ENCODE measurements at regions not wholly inside any gene's neighbourhood (a gene's known extent, or its start where the extent isn't known, plus 50 kb on each side); places are given as distances from the start of the nearest gene placed in this dataset.

DNA sequence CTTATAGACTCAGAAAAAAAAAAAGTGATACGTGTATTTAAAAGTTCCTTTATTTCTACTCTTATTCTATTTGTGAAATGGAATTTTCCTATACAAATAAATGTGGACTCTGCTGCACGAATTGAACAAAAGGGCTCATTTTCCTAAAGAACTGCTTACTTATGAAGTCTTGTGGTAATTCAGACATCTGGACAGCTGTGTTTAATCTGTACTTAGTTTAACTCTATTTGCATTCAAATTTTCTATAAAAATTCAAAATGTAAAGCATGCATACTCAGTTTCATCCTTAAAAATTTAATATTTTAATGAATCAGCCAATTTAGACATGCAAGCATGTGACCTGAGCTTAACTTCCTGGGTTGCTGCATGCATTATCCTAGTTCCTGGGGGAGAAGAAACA is 118.0 kb upstream of the PCLO start:
- Histone ChIP-seq H4K20me1 (ENCODE audit: insufficient read depth, low read length) (no peaks in the 10 kb centered on the region), H3K27ac (ENCODE audit: extremely low read length, insufficient read depth, low read length) (no peak overlapping the region), H3K4me3 (replicated peaks in 1 of 3; ENCODE audit: insufficient read depth in 1 of 3, low read depth in 2 of 3, low read length in 3 of 3) (no peak overlapping the region), H3K4me1 (ENCODE audit: insufficient read depth, low read length) (no peaks in the 10 kb centered on the region), H3K27me3 (ENCODE audit: control insufficient read depth in 1 of 2, insufficient read depth in 2 of 2, low read length in 2 of 2) (no peaks in the 10 kb centered on the region), H3K36me3 (replicated peaks in 1 of 2; ENCODE audit: control insufficient read depth in 1 of 2, insufficient read depth in 2 of 2, low read length in 2 of 2) (no peaks in the 10 kb centered on the region), H3K9ac (ENCODE audit: insufficient read depth, low read depth, low read length) (no peak overlapping the region), H3K79me2 (ENCODE audit: insufficient read depth, low read length) (no peaks in the 10 kb centered on the region), H3K4me2 (ENCODE audit: low read depth, low read length) (no peak overlapping the region), H2AFZ (ENCODE audit: low read length) (no peak overlapping the region), H3K9me3 (ENCODE audit: low read length) (no peaks in the 10 kb centered on the region)
- no peak for FAIRE-seq
- ATAC-seq = no peak
- CTCF ChIA-PET (ENCODE audit: low intra/inter-chr PET ratio, low total read pairs) = no interaction called here
- in situ Hi-C loops (cut with HindIII; ENCODE audit: extremely low pct_ligation_motif_present, low pct_unique_long_range_greater_than_20kb) = no loop called here
- intact Hi-C loops (cut with micrococcal nuclease; ENCODE audit: unreplicated experiment) = no loop called here
- no TSS peak for BruUV-seq (replicated peaks)
- TF ChIP-seq, protein P1, sequence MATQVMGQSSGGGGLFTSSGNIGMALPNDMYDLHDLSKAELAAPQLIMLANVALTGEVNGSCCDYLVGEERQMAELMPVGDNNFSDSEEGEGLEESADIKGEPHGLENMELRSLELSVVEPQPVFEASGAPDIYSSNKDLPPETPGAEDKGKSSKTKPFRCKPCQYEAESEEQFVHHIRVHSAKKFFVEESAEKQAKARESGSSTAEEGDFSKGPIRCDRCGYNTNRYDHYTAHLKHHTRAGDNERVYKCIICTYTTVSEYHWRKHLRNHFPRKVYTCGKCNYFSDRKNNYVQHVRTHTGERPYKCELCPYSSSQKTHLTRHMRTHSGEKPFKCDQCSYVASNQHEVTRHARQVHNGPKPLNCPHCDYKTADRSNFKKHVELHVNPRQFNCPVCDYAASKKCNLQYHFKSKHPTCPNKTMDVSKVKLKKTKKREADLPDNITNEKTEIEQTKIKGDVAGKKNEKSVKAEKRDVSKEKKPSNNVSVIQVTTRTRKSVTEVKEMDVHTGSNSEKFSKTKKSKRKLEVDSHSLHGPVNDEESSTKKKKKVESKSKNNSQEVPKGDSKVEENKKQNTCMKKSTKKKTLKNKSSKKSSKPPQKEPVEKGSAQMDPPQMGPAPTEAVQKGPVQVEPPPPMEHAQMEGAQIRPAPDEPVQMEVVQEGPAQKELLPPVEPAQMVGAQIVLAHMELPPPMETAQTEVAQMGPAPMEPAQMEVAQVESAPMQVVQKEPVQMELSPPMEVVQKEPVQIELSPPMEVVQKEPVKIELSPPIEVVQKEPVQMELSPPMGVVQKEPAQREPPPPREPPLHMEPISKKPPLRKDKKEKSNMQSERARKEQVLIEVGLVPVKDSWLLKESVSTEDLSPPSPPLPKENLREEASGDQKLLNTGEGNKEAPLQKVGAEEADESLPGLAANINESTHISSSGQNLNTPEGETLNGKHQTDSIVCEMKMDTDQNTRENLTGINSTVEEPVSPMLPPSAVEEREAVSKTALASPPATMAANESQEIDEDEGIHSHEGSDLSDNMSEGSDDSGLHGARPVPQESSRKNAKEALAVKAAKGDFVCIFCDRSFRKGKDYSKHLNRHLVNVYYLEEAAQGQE (IDR thresholded peaks at IDR 0.05; ENCODE audit: borderline replicate concordance in 1 of 2, low read depth in 1 of 2, low read length in 2 of 2) = no peak
- TF ChIP-seq ZNF563 (CRISPR knock-in tag; IDR thresholded peaks at IDR 0.05) (no peak), ZNF30 (CRISPR knock-in tag; IDR thresholded peaks at IDR 0.05) (no peak), CEBPG (CRISPR knock-in tag; IDR thresholded peaks at IDR 0.05) (no peak)
- TF ChIP-seq, protein P2, sequence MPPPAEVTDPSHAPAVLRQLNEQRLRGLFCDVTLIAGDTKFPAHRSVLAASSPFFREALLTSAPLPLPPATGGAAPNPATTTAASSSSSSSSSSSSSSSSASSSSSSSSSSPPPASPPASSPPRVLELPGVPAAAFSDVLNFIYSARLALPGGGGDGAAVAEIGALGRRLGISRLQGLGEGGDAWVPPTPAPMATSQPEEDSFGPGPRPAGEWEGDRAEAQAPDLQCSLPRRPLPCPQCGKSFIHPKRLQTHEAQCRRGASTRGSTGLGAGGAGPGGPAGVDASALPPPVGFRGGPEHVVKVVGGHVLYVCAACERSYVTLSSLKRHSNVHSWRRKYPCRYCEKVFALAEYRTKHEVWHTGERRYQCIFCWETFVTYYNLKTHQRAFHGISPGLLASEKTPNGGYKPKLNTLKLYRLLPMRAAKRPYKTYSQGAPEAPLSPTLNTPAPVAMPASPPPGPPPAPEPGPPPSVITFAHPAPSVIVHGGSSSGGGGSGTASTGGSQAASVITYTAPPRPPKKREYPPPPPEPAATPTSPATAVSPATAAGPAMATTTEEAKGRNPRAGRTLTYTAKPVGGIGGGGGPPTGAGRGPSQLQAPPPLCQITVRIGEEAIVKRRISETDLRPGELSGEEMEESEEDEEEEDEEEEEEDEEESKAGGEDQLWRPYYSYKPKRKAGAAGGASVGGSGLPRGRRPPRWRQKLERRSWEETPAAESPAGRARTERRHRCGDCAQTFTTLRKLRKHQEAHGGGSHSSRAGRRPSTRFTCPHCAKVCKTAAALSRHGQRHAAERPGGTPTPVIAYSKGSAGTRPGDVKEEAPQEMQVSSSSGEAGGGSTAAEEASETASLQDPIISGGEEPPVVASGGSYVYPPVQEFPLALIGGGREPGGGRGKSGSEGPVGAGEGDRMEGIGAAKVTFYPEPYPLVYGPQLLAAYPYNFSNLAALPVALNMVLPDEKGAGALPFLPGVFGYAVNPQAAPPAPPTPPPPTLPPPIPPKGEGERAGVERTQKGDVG (CRISPR knock-in tag; IDR thresholded peaks at IDR 0.05; ENCODE audit: borderline replicate concordance) = no peak
- TF ChIP-seq, protein P3, sequence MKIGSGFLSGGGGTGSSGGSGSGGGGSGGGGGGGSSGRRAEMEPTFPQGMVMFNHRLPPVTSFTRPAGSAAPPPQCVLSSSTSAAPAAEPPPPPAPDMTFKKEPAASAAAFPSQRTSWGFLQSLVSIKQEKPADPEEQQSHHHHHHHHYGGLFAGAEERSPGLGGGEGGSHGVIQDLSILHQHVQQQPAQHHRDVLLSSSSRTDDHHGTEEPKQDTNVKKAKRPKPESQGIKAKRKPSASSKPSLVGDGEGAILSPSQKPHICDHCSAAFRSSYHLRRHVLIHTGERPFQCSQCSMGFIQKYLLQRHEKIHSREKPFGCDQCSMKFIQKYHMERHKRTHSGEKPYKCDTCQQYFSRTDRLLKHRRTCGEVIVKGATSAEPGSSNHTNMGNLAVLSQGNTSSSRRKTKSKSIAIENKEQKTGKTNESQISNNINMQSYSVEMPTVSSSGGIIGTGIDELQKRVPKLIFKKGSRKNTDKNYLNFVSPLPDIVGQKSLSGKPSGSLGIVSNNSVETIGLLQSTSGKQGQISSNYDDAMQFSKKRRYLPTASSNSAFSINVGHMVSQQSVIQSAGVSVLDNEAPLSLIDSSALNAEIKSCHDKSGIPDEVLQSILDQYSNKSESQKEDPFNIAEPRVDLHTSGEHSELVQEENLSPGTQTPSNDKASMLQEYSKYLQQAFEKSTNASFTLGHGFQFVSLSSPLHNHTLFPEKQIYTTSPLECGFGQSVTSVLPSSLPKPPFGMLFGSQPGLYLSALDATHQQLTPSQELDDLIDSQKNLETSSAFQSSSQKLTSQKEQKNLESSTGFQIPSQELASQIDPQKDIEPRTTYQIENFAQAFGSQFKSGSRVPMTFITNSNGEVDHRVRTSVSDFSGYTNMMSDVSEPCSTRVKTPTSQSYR (CRISPR knock-in tag; IDR thresholded peaks at IDR 0.05; ENCODE audit: borderline replicate concordance) = no peak
- 3% methylated on average over 2 of the region's 2 CpGs for WGBS (ENCODE audit: low lambda C conversion rate)
- POLR2A ChIA-PET = no interaction called here
- no peak for DNase-seq (ENCODE audit: low spot score)

Data from HepG2 (cell line).